GM12892 (cell line): ENCODE measurements at regions not wholly inside any gene's neighbourhood (a gene's known extent, or its start where the extent isn't known, plus 50 kb on each side); places are given as distances from the start of the nearest gene placed in this dataset.
"Not testable (repeated sequence)": the region's sequence is repeated elsewhere in the genome, so short reads cannot be mapped to it uniquely, and the experiment has no call there.

ENCODE experiments used
- DNase-seq: peaks from one replicate; pipeline ENCODE4 v3.0.0; 2011; ENCODE audit not compliant: insufficient read length
- FAIRE-seq: peaks from 2 replicates; lab custom pipeline; 2011; peaks lifted over from hg19 to GRCh38; lab: Jason Lieb, UNC
- POLR2A ChIP-seq: IDR thresholded peaks from 2 replicates; pipeline ENCODE4 v1.6.1; 2011; ENCODE audit warnings: low read depth, low read length, control low read depth
- POLR2AphosphoS5 ChIP-seq: IDR thresholded peaks from 2 replicates; pipeline ENCODE4 v1.6.1; 2011; ENCODE audit warnings: low read depth, low read length, control low read depth
- TAF1 ChIP-seq: IDR thresholded peaks from 2 replicates; pipeline ENCODE4 v1.6.1; 2011; ENCODE audit warnings: low read depth, mild to moderate bottlenecking, control low read depth, low read length, borderline replicate concordance

- no peak for DNase-seq
- TF ChIP-seq POLR2A = no peak
- TF ChIP-seq POLR2AphosphoS5 = no peak
- TF ChIP-seq TAF1 = no peak
- FAIRE-seq = no peak
Observed at GRCh38 chr17:52470553-52470952, 312.0 kb upstream of the CA10 start.

GRCh38 chr17:52465407-52465806, 306.9 kb upstream of the CA10 start:
- DNase-seq (no peak), FAIRE-seq (no peak)
- TF ChIP-seq POLR2A (no peak), TAF1 (no peak), POLR2AphosphoS5 (no peak)

- FAIRE-seq (no peak), DNase-seq (no peak)
- TF ChIP-seq TAF1 (no peak), POLR2A (no peak), POLR2AphosphoS5 (no peak)
Observed at GRCh38 chr17:52451294-52451861, 292.9 kb upstream of the CA10 start.

DNA sequence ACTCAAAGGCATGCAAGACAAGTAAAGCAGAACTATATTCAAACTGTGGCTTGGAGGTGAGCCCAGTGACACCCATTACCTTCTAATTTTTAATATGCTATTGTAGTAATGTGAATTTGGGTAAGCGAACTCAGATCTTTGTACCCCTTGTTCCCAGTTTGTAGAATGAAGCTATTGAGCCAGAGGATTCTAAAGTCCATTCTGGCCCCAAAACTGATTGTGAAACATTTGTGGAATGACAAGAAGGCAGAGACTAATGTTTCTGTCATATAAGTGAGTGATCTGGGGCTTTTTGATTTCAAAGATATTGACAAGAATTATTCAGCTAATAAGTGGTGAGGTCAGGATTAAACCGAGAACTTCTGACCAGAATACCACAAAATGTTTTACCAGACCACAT, 283.8 kb upstream of the CA10 start:
- DNase-seq (no peak), FAIRE-seq (no peak)
- TF ChIP-seq POLR2A (no peak), TAF1 (no peak), POLR2AphosphoS5 (no peak)

DNA sequence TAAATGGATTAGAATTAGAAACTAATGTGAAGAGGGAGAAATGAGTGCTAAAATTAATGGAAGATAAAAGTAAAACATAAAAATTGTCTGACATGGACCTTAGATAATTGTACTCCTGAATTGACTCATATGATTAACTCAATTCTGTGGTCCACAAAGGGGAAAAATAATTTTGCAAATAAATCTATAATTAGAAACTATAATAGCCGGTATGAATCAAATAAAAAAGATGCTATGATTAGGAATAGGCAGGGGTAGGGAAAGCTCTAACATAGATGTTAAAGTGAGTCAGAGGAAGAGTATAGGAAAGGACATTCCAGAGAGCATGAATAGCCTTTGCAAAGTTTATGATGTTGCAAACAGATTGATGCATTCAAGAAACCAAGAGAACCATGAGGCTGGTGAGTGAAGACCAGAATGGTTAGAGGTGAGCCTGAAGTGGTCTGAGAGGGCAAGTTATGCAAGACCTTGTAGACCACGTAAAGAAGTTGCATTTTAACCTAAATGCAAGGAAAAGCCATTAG, 262.1 kb upstream of the CA10 start:
- FAIRE-seq (no peak), DNase-seq (no peak)
- TF ChIP-seq POLR2AphosphoS5 = no peak
- no peak for TF ChIP-seq TAF1
- TF ChIP-seq POLR2A = no peak

GRCh38 chr17:52419229-52419641, 260.7 kb upstream of the CA10 start:
- TF ChIP-seq POLR2A (no peak), TAF1 (no peak), POLR2AphosphoS5 (no peak)
- FAIRE-seq (no peak), DNase-seq (no peak)

- DNase-seq = no peak
- TF ChIP-seq TAF1 (no peak), POLR2A (no peak)
- FAIRE-seq = no peak
Observed at GRCh38 chr17:52410781-52411180, 252.3 kb upstream of the CA10 start.

GRCh38 chr17:52409222-52409621, 250.7 kb upstream of the CA10 start:
- FAIRE-seq = not testable (repeated sequence)

DNA sequence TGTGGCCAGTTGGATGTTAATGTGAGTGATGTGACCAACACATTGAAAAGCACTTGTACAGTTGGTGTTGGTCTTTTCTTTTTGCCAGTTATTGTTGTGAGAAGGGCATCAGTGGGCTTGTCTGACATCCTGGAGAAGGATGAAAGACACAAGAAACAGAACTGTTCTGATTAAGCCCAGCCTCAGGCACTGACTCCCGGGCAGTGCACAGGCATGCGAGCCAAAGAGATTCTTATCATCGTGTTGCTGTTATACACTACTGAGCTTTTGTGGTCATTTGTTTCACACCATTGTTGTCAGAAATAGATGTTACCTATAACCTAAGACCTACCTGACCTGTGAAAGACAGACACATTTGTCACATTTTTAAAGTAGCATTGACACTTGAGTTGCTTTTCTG, 236.8 kb upstream of the CA10 start:
- TF ChIP-seq TAF1 (no peak), POLR2A (no peak), POLR2AphosphoS5 (no peak)
- DNase-seq = no peak
- no peak for FAIRE-seq

More at GRCh38 chr17:52409222-52409621, 250.7 kb upstream of the CA10 start:
- DNase-seq = not testable (repeated sequence)

DNA sequence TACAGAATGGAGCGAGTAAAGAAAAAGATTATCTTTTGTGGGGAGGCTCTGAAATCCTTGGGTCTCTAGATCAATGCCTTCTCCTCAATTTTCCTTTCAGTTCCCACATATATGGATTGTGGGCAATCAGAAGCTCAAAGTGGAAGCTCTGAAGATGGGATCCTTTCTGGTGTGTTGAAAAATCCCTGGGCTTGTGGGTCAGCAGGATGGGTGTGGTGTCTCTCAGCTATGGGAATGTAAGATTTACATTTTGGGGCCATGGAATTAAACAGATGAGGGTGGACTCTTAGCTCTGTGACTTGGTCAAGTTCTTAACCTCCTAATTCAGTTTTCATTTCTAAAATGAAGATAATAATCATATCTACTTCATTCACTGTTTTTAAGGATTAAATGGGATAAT, 231.9 kb upstream of the CA10 start:
- TF ChIP-seq POLR2A = no peak
- TF ChIP-seq POLR2AphosphoS5 = no peak
- no peak for TF ChIP-seq TAF1
- DNase-seq (no peak), FAIRE-seq (no peak)

DNA sequence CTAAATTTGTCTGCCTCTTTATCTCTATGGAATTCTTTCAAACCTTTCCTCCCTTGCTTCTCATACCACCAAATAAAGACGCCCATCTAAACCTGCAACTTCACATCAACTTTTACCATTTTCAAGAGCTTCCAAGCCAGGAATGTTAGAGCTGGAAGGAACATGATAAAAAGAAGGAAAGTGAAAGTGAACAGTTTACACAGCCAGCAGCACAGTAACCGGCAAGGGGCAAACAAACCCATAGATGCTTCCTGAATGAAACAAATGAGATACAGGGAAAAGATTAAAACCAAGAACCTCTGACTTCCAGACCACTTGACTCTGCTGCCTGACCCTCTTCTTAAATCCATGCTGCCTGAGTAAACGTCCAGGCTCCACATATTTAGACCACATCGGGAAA, 231.1 kb upstream of the CA10 start:
- DNase-seq (no peak), FAIRE-seq (no peak)
- no peak for TF ChIP-seq TAF1
- no peak for TF ChIP-seq POLR2A
- TF ChIP-seq POLR2AphosphoS5 = no peak

- DNase-seq = no peak
- no peak for TF ChIP-seq POLR2A
- no peak for TF ChIP-seq TAF1
- no peak for TF ChIP-seq POLR2AphosphoS5
- FAIRE-seq = no peak
Observed at GRCh38 chr17:52388941-52389340, 230.4 kb upstream of the CA10 start.
